HL-60 (cell line): ENCODE measurements at regions not wholly inside any gene's neighbourhood (a gene's known extent, or its start where the extent isn't known, plus 50 kb on each side); places are given as distances from the start of the nearest gene placed in this dataset.

Experiments
- DNase-seq, 2 experiments: peaks; one replicate each; pipeline ENCODE4 v3.0.0-alpha.2; 2010 to 2020; ENCODE audit warnings: low read depth in 1 of 2, low spot score in 1 of 2
- H3K27ac ChIP-seq: fragments of 250-450 bp; sonication (Bioruptor Pico); replicated peaks from 2 replicates; pipeline ENCODE4 v1.5.1; 2020; ENCODE audit warnings: mild to moderate bottlenecking, moderate library complexity
- H3K27me3 ChIP-seq: fragments of 250-450 bp; sonication (Bioruptor Pico); 2 replicates; pipeline ENCODE4 v1.5.1; 2021; ENCODE audit warnings: mild to moderate bottlenecking, moderate library complexity; ENCODE audit not compliant: insufficient read depth, poor library complexity, severe bottlenecking
- H3K4me3 ChIP-seq: replicated peaks from 2 replicates; pipeline ENCODE4 v1.5.1; 2011; ENCODE audit warnings: mild to moderate bottlenecking, control low read depth, low read length; ENCODE audit not compliant: insufficient read depth
- CTCF ChIP-seq: IDR thresholded peaks from one replicate; pipeline ENCODE4 v1.5.1; 2011; ENCODE audit warnings: low read length, control low read depth, inconsistent platforms; ENCODE audit not compliant: insufficient read depth
- GABPA ChIP-seq: IDR thresholded peaks from 2 replicates; pipeline ENCODE4 v1.6.1; 2012; ENCODE audit warnings: low read depth
- POLR2AphosphoS5 ChIP-seq: IDR thresholded peaks from 2 replicates; pipeline ENCODE4 v1.6.1; 2012; ENCODE audit warnings: low read depth
- SPI1 ChIP-seq: IDR thresholded peaks from 2 replicates; pipeline ENCODE4 v1.6.1; 2012; ENCODE audit warnings: low read depth, mild to moderate bottlenecking, borderline replicate concordance
- TF ChIP-seq, protein P1 (sequence below): IDR thresholded peaks from 2 replicates; pipeline ENCODE4 v1.6.1; 2012; ENCODE audit warnings: low read depth; ENCODE audit not compliant: insufficient replicate concordance

DNA sequence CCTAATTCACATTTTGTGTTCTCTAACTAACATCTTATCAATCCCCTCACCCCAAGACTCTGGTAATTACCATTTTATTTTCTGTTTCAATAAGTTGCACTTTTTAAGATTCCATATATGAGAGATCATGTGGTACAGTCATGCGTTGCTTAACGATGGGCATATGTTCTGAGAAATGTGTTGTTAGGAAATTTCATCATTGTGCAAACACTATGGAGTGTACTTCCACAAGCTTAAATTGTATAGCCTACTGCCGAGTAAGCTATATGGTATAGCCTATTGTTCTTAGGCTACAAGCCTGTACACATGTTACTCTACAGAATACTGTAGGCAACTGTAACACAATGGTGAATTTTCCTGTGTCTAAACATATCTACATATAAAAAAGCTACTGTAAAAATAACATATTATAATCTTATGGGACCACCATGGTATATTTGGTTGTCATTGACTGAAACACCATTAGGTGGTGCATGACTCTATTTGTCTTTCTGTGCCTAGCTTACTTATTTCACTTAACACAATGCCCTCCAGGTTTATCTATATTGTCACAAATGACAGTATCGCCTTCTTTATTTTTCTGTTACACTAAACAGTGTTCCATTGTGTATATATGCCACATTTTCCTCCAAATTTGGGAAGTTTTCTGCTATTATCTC, 473.4 kb upstream of the LMO3 start:
- Histone ChIP-seq H3K27me3 (no peaks in the 10 kb centered on the region), H3K27ac (no peak overlapping the region), H3K4me3 (no peak overlapping the region)
- TF ChIP-seq SPI1: no peak
- no peak for TF ChIP-seq GABPA
- TF ChIP-seq, protein P1, sequence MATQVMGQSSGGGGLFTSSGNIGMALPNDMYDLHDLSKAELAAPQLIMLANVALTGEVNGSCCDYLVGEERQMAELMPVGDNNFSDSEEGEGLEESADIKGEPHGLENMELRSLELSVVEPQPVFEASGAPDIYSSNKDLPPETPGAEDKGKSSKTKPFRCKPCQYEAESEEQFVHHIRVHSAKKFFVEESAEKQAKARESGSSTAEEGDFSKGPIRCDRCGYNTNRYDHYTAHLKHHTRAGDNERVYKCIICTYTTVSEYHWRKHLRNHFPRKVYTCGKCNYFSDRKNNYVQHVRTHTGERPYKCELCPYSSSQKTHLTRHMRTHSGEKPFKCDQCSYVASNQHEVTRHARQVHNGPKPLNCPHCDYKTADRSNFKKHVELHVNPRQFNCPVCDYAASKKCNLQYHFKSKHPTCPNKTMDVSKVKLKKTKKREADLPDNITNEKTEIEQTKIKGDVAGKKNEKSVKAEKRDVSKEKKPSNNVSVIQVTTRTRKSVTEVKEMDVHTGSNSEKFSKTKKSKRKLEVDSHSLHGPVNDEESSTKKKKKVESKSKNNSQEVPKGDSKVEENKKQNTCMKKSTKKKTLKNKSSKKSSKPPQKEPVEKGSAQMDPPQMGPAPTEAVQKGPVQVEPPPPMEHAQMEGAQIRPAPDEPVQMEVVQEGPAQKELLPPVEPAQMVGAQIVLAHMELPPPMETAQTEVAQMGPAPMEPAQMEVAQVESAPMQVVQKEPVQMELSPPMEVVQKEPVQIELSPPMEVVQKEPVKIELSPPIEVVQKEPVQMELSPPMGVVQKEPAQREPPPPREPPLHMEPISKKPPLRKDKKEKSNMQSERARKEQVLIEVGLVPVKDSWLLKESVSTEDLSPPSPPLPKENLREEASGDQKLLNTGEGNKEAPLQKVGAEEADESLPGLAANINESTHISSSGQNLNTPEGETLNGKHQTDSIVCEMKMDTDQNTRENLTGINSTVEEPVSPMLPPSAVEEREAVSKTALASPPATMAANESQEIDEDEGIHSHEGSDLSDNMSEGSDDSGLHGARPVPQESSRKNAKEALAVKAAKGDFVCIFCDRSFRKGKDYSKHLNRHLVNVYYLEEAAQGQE: no peak
- TF ChIP-seq POLR2AphosphoS5: no peak
- TF ChIP-seq CTCF: no peak
- DNase-seq: no peak

- Histone ChIP-seq H3K27me3 (no peaks in the 10 kb centered on the region), H3K4me3 (no peak overlapping the region), H3K27ac (no peak overlapping the region)
- no peak for DNase-seq
- TF ChIP-seq GABPA: no peak
- TF ChIP-seq, protein P1: no peak
- no peak for TF ChIP-seq CTCF
- no peak for TF ChIP-seq SPI1
- TF ChIP-seq POLR2AphosphoS5: no peak
Observed at GRCh38 chr12:17077594-17077993, 471.6 kb upstream of the LMO3 start.

DNA sequence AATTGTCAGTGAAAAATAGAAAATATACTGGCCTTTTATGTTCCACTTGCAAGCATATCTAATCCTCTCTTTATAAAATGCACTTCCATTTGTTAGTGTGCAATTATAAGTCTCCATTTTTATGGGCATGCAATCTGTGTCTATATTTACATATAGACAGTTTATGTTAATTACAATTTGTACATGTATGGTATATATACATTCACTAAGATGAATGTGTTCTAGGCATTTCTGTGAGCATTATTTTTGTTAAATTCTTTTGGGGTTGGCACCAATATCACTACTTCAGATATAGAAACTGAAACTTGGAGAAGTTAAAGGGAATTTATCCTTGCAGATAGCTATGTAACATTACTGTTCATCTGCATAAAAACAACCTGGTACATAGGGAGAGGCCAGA, 470.8 kb upstream of the LMO3 start:
- Histone ChIP-seq H3K27ac (no peak overlapping the region), H3K4me3 (no peak overlapping the region), H3K27me3 (no peaks in the 10 kb centered on the region)
- TF ChIP-seq, protein P1: no peak
- TF ChIP-seq POLR2AphosphoS5: no peak
- TF ChIP-seq CTCF: no peak
- TF ChIP-seq SPI1: no peak
- no peak for TF ChIP-seq GABPA
- DNase-seq: no peak
